EH (cell line): ENCODE measurements at regions not wholly inside any gene's neighbourhood (a gene's known extent, or its start where the extent isn't known, plus 50 kb on each side); places are given as distances from the start of the nearest gene placed in this dataset.
"Not testable (repeated sequence)": the region's sequence is repeated elsewhere in the genome, so short reads cannot be mapped to it uniquely, and the experiment has no call there.

Experiments
- DNase-seq: peaks from one replicate; pipeline ENCODE4 v3.0.0-alpha.2; 2015; ENCODE audit warnings: low read depth

GRCh38 chr3:163664466-163664865 lies 1413.8 kb downstream of the SI start:
- no peak for DNase-seq

- DNase-seq = no peak
Observed at GRCh38 chr3:163657088-163657487, 1421.2 kb downstream of the SI start.

- no peak for DNase-seq
Observed at GRCh38 chr3:163655021-163655420, 1423.3 kb downstream of the SI start.

- DNase-seq = no peak
Observed at GRCh38 chr3:163644172-163644571, 1434.1 kb downstream of the SI start.

- DNase-seq = no peak
Observed at GRCh38 chr3:163632722-163633121, 1445.6 kb downstream of the SI start.

GRCh38 chr3:163626753-163627152 lies 1451.5 kb downstream of the SI start:
- no peak for DNase-seq

GRCh38 chr3:163622384-163622783 lies 1455.9 kb downstream of the SI start:
- no peak for DNase-seq

- no peak for DNase-seq
Observed at GRCh38 chr3:163614886-163615285, 1463.4 kb downstream of the SI start.

GRCh38 chr3:163605915-163606314 lies 1472.4 kb downstream of the SI start:
- DNase-seq = no peak

GRCh38 chr3:163601426-163601825 lies 1476.9 kb downstream of the SI start:
- no peak for DNase-seq

GRCh38 chr3:163587342-163587741 lies 1491.0 kb downstream of the SI start:
- DNase-seq = no peak

- DNase-seq = no peak
Observed at GRCh38 chr3:163582967-163583366, 1495.3 kb downstream of the SI start.

- no peak for DNase-seq
Observed at GRCh38 chr3:163577271-163577670, 1501.0 kb downstream of the SI start.

- no peak for DNase-seq
Observed at GRCh38 chr3:163576314-163576713, 1502.0 kb downstream of the SI start.

GRCh38 chr3:163573324-163573723 lies 1505.0 kb downstream of the SI start:
- DNase-seq = no peak

GRCh38 chr3:163572856-163573255 lies 1505.4 kb downstream of the SI start:
- DNase-seq = no peak

- DNase-seq = no peak
Observed at GRCh38 chr3:163563485-163563884, 1514.8 kb downstream of the SI start.

GRCh38 chr3:163562625-163563024 lies 1515.7 kb downstream of the SI start:
- DNase-seq = no peak

GRCh38 chr3:163561151-163561550 lies 1517.1 kb downstream of the SI start:
- DNase-seq = no peak

- no peak for DNase-seq
Observed at GRCh38 chr3:163560459-163560858, 1517.8 kb downstream of the SI start.

- no peak for DNase-seq
Observed at GRCh38 chr3:163556813-163557523, 1521.3 kb downstream of the SI start.

- DNase-seq = no peak
Observed at GRCh38 chr3:163555918-163556317, 1522.4 kb downstream of the SI start.

- no peak for DNase-seq
Observed at GRCh38 chr3:163552659-163552966, 1525.7 kb downstream of the SI start.

GRCh38 chr3:163551915-163552658 lies 1526.2 kb downstream of the SI start:
- DNase-seq = not testable (repeated sequence)
